ENCODE measurements at regions not wholly inside any gene's neighbourhood (a gene's known extent, or its start where the extent isn't known, plus 50 kb on each side); places are given as distances from the start of the nearest gene placed in this dataset.

DNA sequence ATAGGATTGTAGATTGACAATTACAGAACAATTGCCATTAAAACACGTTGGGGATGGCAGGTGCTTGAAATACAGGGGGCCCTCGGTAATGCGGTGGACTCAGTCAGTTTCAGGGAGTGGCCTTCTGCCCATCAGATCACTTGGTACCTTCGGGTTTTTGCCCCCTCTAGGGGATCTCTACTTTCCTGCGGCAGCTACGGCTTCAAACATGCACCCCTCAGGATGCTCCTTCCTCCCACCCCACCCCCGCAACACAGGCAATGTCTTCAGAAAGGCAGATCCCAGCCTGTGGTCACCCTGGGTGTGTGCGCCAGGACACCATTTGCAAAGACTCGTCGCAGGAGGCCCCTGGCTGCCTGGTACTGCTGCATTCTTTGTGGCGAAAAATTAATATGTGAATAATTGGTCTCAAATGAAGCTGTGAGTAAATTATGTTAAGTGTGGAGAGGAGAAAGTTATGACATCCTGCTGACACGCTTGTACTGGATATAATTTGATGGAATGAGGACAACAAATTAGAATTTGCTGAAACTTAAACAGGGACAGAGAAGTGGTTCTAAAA is 431.0 kb upstream of the MKI67 start:
- TF ChIP-seq CTCF (IDR thresholded peaks at IDR 0.05; ENCODE audit: low read depth, low read length, missing input control), result no peak
- no peak for TF ChIP-seq RXRA (IDR thresholded peaks at IDR 0.05)
- no peak for TF ChIP-seq NR2F2 (IDR thresholded peaks at IDR 0.05)
- no peak for TF ChIP-seq EGR1 (IDR thresholded peaks at IDR 0.05; ENCODE audit: low read depth in 2 of 2)
- TF ChIP-seq, protein P1, sequence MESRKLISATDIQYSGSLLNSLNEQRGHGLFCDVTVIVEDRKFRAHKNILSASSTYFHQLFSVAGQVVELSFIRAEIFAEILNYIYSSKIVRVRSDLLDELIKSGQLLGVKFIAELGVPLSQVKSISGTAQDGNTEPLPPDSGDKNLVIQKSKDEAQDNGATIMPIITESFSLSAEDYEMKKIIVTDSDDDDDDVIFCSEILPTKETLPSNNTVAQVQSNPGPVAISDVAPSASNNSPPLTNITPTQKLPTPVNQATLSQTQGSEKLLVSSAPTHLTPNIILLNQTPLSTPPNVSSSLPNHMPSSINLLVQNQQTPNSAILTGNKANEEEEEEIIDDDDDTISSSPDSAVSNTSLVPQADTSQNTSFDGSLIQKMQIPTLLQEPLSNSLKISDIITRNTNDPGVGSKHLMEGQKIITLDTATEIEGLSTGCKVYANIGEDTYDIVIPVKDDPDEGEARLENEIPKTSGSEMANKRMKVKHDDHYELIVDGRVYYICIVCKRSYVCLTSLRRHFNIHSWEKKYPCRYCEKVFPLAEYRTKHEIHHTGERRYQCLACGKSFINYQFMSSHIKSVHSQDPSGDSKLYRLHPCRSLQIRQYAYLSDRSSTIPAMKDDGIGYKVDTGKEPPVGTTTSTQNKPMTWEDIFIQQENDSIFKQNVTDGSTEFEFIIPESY (IDR thresholded peaks at IDR 0.05), result no peak
- TF ChIP-seq SP1 (IDR thresholded peaks at IDR 0.05), result no peak
- TF ChIP-seq FOXA1 (IDR thresholded peaks at IDR 0.05), result no peak
- TF ChIP-seq, protein P2, sequence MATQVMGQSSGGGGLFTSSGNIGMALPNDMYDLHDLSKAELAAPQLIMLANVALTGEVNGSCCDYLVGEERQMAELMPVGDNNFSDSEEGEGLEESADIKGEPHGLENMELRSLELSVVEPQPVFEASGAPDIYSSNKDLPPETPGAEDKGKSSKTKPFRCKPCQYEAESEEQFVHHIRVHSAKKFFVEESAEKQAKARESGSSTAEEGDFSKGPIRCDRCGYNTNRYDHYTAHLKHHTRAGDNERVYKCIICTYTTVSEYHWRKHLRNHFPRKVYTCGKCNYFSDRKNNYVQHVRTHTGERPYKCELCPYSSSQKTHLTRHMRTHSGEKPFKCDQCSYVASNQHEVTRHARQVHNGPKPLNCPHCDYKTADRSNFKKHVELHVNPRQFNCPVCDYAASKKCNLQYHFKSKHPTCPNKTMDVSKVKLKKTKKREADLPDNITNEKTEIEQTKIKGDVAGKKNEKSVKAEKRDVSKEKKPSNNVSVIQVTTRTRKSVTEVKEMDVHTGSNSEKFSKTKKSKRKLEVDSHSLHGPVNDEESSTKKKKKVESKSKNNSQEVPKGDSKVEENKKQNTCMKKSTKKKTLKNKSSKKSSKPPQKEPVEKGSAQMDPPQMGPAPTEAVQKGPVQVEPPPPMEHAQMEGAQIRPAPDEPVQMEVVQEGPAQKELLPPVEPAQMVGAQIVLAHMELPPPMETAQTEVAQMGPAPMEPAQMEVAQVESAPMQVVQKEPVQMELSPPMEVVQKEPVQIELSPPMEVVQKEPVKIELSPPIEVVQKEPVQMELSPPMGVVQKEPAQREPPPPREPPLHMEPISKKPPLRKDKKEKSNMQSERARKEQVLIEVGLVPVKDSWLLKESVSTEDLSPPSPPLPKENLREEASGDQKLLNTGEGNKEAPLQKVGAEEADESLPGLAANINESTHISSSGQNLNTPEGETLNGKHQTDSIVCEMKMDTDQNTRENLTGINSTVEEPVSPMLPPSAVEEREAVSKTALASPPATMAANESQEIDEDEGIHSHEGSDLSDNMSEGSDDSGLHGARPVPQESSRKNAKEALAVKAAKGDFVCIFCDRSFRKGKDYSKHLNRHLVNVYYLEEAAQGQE (IDR thresholded peaks at IDR 0.05), result no peak
- TF ChIP-seq TAF1 (conservative IDR thresholded peaks at IDR 0.05), result no peak
- no peak for TF ChIP-seq RAD21 (IDR thresholded peaks at IDR 0.05)
- TF ChIP-seq HNF4A (conservative IDR thresholded peaks at IDR 0.05), result no peak

DNA sequence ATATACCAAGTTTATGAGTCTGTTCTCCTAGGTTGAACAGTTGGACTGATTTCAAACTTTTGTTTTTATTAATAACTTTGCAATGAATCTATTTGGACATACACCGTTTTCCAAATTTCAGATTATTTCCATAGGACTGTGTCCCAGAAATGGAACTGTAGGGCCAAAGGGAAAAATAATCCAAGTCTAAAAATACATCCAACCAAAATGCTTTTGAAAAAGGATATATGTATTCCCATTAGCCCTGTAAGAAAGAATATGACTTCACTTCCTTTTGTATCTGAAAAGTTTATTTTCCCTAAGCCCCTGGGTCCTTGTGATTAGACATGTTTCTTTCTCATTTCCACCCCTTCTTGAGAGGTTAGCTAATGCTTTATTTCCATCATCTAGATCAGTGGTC is 434.2 kb upstream of the MKI67 start:
- TF ChIP-seq RAD21 (IDR thresholded peaks at IDR 0.05) (no peak), SP1 (IDR thresholded peaks at IDR 0.05) (no peak)
- TF ChIP-seq, protein P3, sequence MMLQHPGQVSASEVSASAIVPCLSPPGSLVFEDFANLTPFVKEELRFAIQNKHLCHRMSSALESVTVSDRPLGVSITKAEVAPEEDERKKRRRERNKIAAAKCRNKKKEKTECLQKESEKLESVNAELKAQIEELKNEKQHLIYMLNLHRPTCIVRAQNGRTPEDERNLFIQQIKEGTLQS (IDR thresholded peaks at IDR 0.05), result no peak

More for the DNA sequence above, 431.0 kb upstream of the MKI67 start:
- Histone ChIP-seq H3K27me3 (ENCODE audit: control insufficient read depth in 4 of 4, insufficient read depth in 4 of 4, low read length in 3 of 4) (peaks cover 0 to 3% (median 0%) of the 10 kb centered on the region in 4 donors), H3K9ac (ENCODE audit: low read depth in 1 of 2, low read length in 2 of 2) (no peak overlapping the region), H3K9me3 (ENCODE audit: control insufficient read depth in 4 of 4, low read length in 3 of 4) (peaks cover 2 to 4% (median 3%) of the 10 kb centered on the region in 4 donors), H3K36me3 (ENCODE audit: control insufficient read depth in 4 of 4, insufficient read depth in 3 of 4, low read depth in 1 of 4, low read length in 3 of 4) (no peaks in the 10 kb centered on the region), H3K27ac (ENCODE audit: low read depth in 1 of 2, low read length in 2 of 2) (no peak overlapping the region), H3K4me1 (ENCODE audit: control insufficient read depth in 4 of 4, insufficient read depth in 4 of 4, low read length in 3 of 4) (no peaks in the 10 kb centered on the region), H3K4me3 (ENCODE audit: low read depth in 1 of 3, low read length in 3 of 3) (no peak overlapping the region)
- no peak for DNase-seq (ENCODE audit: low spot score)
- 68% methylated on average over 12 of the region's 12 CpGs for WGBS

More for the DNA sequence above, 434.2 kb upstream of the MKI67 start:
- Histone ChIP-seq H3K4me3 (ENCODE audit: low read depth in 1 of 3, low read length in 3 of 3) (no peak overlapping the region), H3K27ac (ENCODE audit: low read depth in 1 of 2, low read length in 2 of 2) (no peak overlapping the region), H3K9ac (ENCODE audit: low read depth in 1 of 2, low read length in 2 of 2) (no peak overlapping the region), H3K36me3 (ENCODE audit: control insufficient read depth in 4 of 4, insufficient read depth in 3 of 4, low read depth in 1 of 4, low read length in 3 of 4) (no peaks in the 10 kb centered on the region), H3K4me1 (ENCODE audit: control insufficient read depth in 4 of 4, insufficient read depth in 4 of 4, low read length in 3 of 4) (no peaks in the 10 kb centered on the region), H3K27me3 (ENCODE audit: control insufficient read depth in 4 of 4, insufficient read depth in 4 of 4, low read length in 3 of 4) (no peaks in the 10 kb centered on the region), H3K9me3 (ENCODE audit: control insufficient read depth in 4 of 4, low read length in 3 of 4) (peaks cover 2 to 9% (median 3%) of the 10 kb centered on the region in 4 donors)
- 73% methylated on average over 1 of the region's 1 CpG for WGBS
- no peak for DNase-seq (ENCODE audit: low spot score)

All from liver (tissue), 8 donors.